Esophagus muscularis mucosa (tissue), 4 donors: ENCODE measurements at regions not wholly inside any gene's neighbourhood (a gene's known extent, or its start where the extent isn't known, plus 50 kb on each side); places are given as distances from the start of the nearest gene placed in this dataset.

ENCODE experiments used
- DNase-seq: peaks from one replicate; pipeline ENCODE4 v3.0.0-alpha.2; 2017; ENCODE audit errors: extremely low spot score
- H3K27ac ChIP-seq, 4 donors: fragments of 200-600 bp; sonication (generic); replicated peaks in 1 of 4; 1 replicate in 3 of 4; 2 replicates in 1 of 4; pipeline ENCODE4 v1.5.1; 2016 to 2019; ENCODE audit warnings: mild to moderate bottlenecking in 1 of 4
- H3K27me3 ChIP-seq, 4 donors: fragments of 200-600 bp; sonication (generic); one replicate each; pipeline versions ENCODE4 v1.5.1 to v1.6.0; 2016 to 2019
- H3K36me3 ChIP-seq, 4 donors: fragments of 200-600 bp; sonication (generic); one replicate each; pipeline ENCODE4 v1.5.1; 2016 to 2019
- H3K4me1 ChIP-seq, 4 donors: fragments of 200-600 bp; sonication (generic); one replicate each; pipeline ENCODE4 v1.5.1; 2016 to 2019
- H3K4me3 ChIP-seq, 4 donors: fragments of 200-600 bp; sonication (generic); 1 replicate in 2 of 4; 2 replicates in 2 of 4; pipeline ENCODE4 v1.5.1; 2016 to 2019; ENCODE audit warnings: mild to moderate bottlenecking in 4 of 4, moderate library complexity in 1 of 4
- H3K9me3 ChIP-seq, 4 donors: fragments of 200-600 bp; sonication (generic); 1 replicate in 3 of 4; 2 replicates in 1 of 4; pipeline ENCODE4 v1.5.1; 2016 to 2019
- EP300 ChIP-seq: sonication (generic); formaldehyde crosslinking; IDR thresholded peaks from one replicate; pipeline ENCODE4 v1.6.1; 2017; ENCODE audit warnings: antibody characterized with exemption
- POLR2A ChIP-seq: fragments of 450-650 bp; IDR thresholded peaks from one replicate; pipeline ENCODE4 v1.6.1; 2017; ENCODE audit warnings: antibody characterized with exemption, moderate library complexity, mild to moderate bottlenecking, low read depth
- POLR2AphosphoS5 ChIP-seq, 2 donors: sonication (generic); formaldehyde crosslinking; IDR thresholded peaks; one replicate each; pipeline ENCODE4 v1.6.1; 2017; ENCODE audit warnings: antibody characterized with exemption in 2 of 2
- WGBS: methylation state at CpG from one replicate; pipeline ENCODE4 v1.1.5; 2018; 5-methylcytosine and 5-hydroxymethylcytosine counted together
- intact Hi-C: fragments of 100-400 bp; cut with DNase I; formaldehyde crosslinking; loops from one replicate; pipeline ENCODE4 v1.15.1; 2023
- TF ChIP-seq, protein P1 (sequence below), 3 experiments: fragments of 200-600 bp in 2 of 3; fragments of 450-650 bp in 1 of 3; sonication (generic) in 2 of 3; IDR thresholded peaks; one replicate each; pipeline ENCODE4 v1.5.1; 2017 to 2019; ENCODE audit warnings: antibody characterized with exemption in 3 of 3, mild to moderate bottlenecking in 2 of 3, moderate library complexity in 1 of 3

GRCh38 chr11:28715726-28716125 is 607.5 kb downstream of the METTL15 start:
- 55% methylated on average over 4 of the region's 4 CpGs for WGBS
- intact Hi-C loops = no loop called here
- Histone ChIP-seq H3K27ac (no peak overlapping the region), H3K9me3 (no peaks in the 10 kb centered on the region), H3K36me3 (no peaks in the 10 kb centered on the region), H3K4me3 (no peak overlapping the region), H3K27me3 (no peaks in the 10 kb centered on the region), H3K4me1 (no peaks in the 10 kb centered on the region)
- no peak for DNase-seq
- no peak for TF ChIP-seq EP300
- no peak for TF ChIP-seq POLR2AphosphoS5 (IDR thresholded peaks at IDR 0.05)

GRCh38 chr11:28713850-28714249 is 605.7 kb downstream of the METTL15 start:
- 62% methylated on average over 2 of the region's 2 CpGs for WGBS
- H3K4me1 ChIP-seq = no peaks in the 10 kb centered on the region
- H3K9me3 ChIP-seq = no peaks in the 10 kb centered on the region
- H3K27ac ChIP-seq = no peak overlapping the region
- TF ChIP-seq EP300 = no peak
- TF ChIP-seq POLR2A = no peak
- no peak for TF ChIP-seq POLR2AphosphoS5 (IDR thresholded peaks at IDR 0.05)
- TF ChIP-seq, protein P1, sequence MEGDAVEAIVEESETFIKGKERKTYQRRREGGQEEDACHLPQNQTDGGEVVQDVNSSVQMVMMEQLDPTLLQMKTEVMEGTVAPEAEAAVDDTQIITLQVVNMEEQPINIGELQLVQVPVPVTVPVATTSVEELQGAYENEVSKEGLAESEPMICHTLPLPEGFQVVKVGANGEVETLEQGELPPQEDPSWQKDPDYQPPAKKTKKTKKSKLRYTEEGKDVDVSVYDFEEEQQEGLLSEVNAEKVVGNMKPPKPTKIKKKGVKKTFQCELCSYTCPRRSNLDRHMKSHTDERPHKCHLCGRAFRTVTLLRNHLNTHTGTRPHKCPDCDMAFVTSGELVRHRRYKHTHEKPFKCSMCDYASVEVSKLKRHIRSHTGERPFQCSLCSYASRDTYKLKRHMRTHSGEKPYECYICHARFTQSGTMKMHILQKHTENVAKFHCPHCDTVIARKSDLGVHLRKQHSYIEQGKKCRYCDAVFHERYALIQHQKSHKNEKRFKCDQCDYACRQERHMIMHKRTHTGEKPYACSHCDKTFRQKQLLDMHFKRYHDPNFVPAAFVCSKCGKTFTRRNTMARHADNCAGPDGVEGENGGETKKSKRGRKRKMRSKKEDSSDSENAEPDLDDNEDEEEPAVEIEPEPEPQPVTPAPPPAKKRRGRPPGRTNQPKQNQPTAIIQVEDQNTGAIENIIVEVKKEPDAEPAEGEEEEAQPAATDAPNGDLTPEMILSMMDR (IDR thresholded peaks at IDR 0.05) = no peak
- intact Hi-C loops = no loop called here
- no peaks in the 10 kb centered on the region for H3K27me3 ChIP-seq
- H3K4me3 ChIP-seq = no peak overlapping the region
- DNase-seq = no peak
- H3K36me3 ChIP-seq = no peaks in the 10 kb centered on the region

- WGBS = 81% methylated on average over 2 of the region's 2 CpGs
- TF ChIP-seq POLR2A (no peak), POLR2AphosphoS5 (IDR thresholded peaks at IDR 0.05) (no peak), EP300 (no peak)
- TF ChIP-seq, protein P1 (IDR thresholded peaks at IDR 0.05) = no peak
- intact Hi-C loops = no loop called here
Observed at GRCh38 chr11:28708075-28708474, 599.9 kb downstream of the METTL15 start.

GRCh38 chr11:28704801-28705200 is 596.6 kb downstream of the METTL15 start:
- no peaks in the 10 kb centered on the region for H3K4me1 ChIP-seq
- no peaks in the 10 kb centered on the region for H3K36me3 ChIP-seq
- H3K9me3 ChIP-seq = no peaks in the 10 kb centered on the region
- intact Hi-C loops = no loop called here
- DNase-seq = no peak
- H3K27me3 ChIP-seq = no peaks in the 10 kb centered on the region
- no peak for TF ChIP-seq POLR2AphosphoS5 (IDR thresholded peaks at IDR 0.05)
- no peak for TF ChIP-seq POLR2A
- TF ChIP-seq, protein P1 (IDR thresholded peaks at IDR 0.05) = no peak
- no peak for TF ChIP-seq EP300
- H3K4me3 ChIP-seq = no peak overlapping the region
- H3K27ac ChIP-seq = no peak overlapping the region

More at GRCh38 chr11:28708075-28708474, 599.9 kb downstream of the METTL15 start:
- H3K27me3 ChIP-seq = no peaks in the 10 kb centered on the region
- H3K4me1 ChIP-seq = no peaks in the 10 kb centered on the region
- DNase-seq = no peak
- no peak overlapping the region for H3K4me3 ChIP-seq
- no peaks in the 10 kb centered on the region for H3K9me3 ChIP-seq
- H3K27ac ChIP-seq = no peak overlapping the region
- no peaks in the 10 kb centered on the region for H3K36me3 ChIP-seq

- Histone ChIP-seq H3K4me3 (no peak overlapping the region), H3K27me3 (no peaks in the 10 kb centered on the region), H3K4me1 (no peaks in the 10 kb centered on the region), H3K36me3 (no peaks in the 10 kb centered on the region), H3K9me3 (no peaks in the 10 kb centered on the region), H3K27ac (no peak overlapping the region)
- no peak for TF ChIP-seq EP300
- TF ChIP-seq POLR2A = no peak
- TF ChIP-seq, protein P1 (IDR thresholded peaks at IDR 0.05) = no peak
- no peak for TF ChIP-seq POLR2AphosphoS5 (IDR thresholded peaks at IDR 0.05)
- no peak for DNase-seq
- intact Hi-C loops = no loop called here
- 87% methylated on average over 4 of the region's 4 CpGs for WGBS
Observed at GRCh38 chr11:28703371-28703770, 595.2 kb downstream of the METTL15 start.
